Upper lobe of left lung (tissue), 4 donors: ENCODE measurements at regions not wholly inside any gene's neighbourhood (a gene's known extent, or its start where the extent isn't known, plus 50 kb on each side); places are given as distances from the start of the nearest gene placed in this dataset.

Experiments used
- CTCF ChIP-seq, 6 experiments: fragments of 450-650 bp in 4 of 6; fragments of 200-600 bp in 2 of 6; sonication (generic) in 2 of 6; IDR thresholded peaks; one replicate each; pipeline ENCODE4 v1.5.1; 2016 to 2019; ENCODE audit warnings: antibody characterized with exemption in 6 of 6
- EP300 ChIP-seq, 4 donors: sonication (generic); formaldehyde crosslinking; IDR thresholded peaks; one replicate each; pipeline ENCODE4 v1.5.1; 2017; ENCODE audit warnings: antibody characterized with exemption in 4 of 4, control low read depth in 2 of 4
- POLR2AphosphoS5 ChIP-seq, 2 donors: sonication (generic); formaldehyde crosslinking; IDR thresholded peaks; one replicate each; pipeline ENCODE4 v1.5.1; 2017; ENCODE audit warnings: antibody characterized with exemption in 2 of 2

- TF ChIP-seq CTCF (IDR thresholded peaks at IDR 0.05) (no peak), POLR2AphosphoS5 (IDR thresholded peaks at IDR 0.05) (no peak), EP300 (IDR thresholded peaks at IDR 0.05) (no peak)
These were observed 327.1 kb upstream of the CDH2 start for GRCh38 chr18:28504066-28504465.
